Uterus (tissue), 3 donors: ENCODE measurements at regions not wholly inside any gene's neighbourhood (a gene's known extent, or its start where the extent isn't known, plus 50 kb on each side); places are given as distances from the start of the nearest gene placed in this dataset.

Source experiments
- DNase-seq, 2 donors: peaks; one replicate each; pipeline ENCODE4 v3.0.0-alpha.2; 2019 to 2020
- H3K27ac ChIP-seq, 2 donors: fragments of 200-600 bp; sonication (generic); 1 replicate in 1 of 2; 2 replicates in 1 of 2; pipeline ENCODE4 v1.5.1; 2016 to 2018
- H3K27me3 ChIP-seq, 2 donors: fragments of 200-600 bp; sonication (generic); one replicate each; pipeline ENCODE4 v1.5.1; 2018 to 2019; ENCODE audit warnings: control low read depth in 1 of 2
- H3K36me3 ChIP-seq, 2 donors: fragments of 200-600 bp; sonication (generic); one replicate each; pipeline ENCODE4 v1.5.1; 2019; ENCODE audit warnings: control low read depth in 1 of 2
- H3K4me1 ChIP-seq, 2 donors: fragments of 200-600 bp; sonication (generic); one replicate each; pipeline ENCODE4 v1.5.1; 2018 to 2019; ENCODE audit warnings: control low read depth in 1 of 2
- H3K4me3 ChIP-seq, 2 donors: fragments of 200-600 bp; sonication (generic); 1 replicate in 1 of 2; 2 replicates in 1 of 2; pipeline ENCODE4 v1.5.1; 2018 to 2019; ENCODE audit warnings: mild to moderate bottlenecking in 1 of 2
- H3K9me3 ChIP-seq, 2 donors: fragments of 200-600 bp; sonication (generic); one replicate each; pipeline ENCODE4 v1.5.1; 2019; ENCODE audit warnings: control low read depth in 1 of 2
- POLR2A ChIP-seq, 2 donors: fragments of 450-650 bp; IDR thresholded peaks; one replicate each; pipeline ENCODE4 v1.6.1; 2016; ENCODE audit warnings: antibody characterized with exemption in 2 of 2, mild to moderate bottlenecking in 1 of 2, moderate library complexity in 1 of 2
- intact Hi-C: fragments of 100-400 bp; cut with DNase I; formaldehyde crosslinking; loops from one replicate; pipeline ENCODE4 v1.15.1; 2023; ENCODE audit warnings: low total_unique reads
- TF ChIP-seq, protein P1 (sequence below), 4 experiments: fragments of 200-600 bp in 2 of 4; fragments of 450-650 bp in 2 of 4; sonication (generic) in 2 of 4; IDR thresholded peaks; one replicate each; pipeline ENCODE4 v1.5.1; 2016 to 2019; ENCODE audit warnings: antibody characterized with exemption in 4 of 4, mild to moderate bottlenecking in 2 of 4, moderate library complexity in 1 of 4
- donor health status: DM: yes; HTN: yes; CAD: no.

GRCh38 chr1:37127254-37127748 lies 93.0 kb upstream of the GRIK3 start:
- intact Hi-C loops, result no loop called here
- no peaks in the 10 kb centered on the region for H3K36me3 ChIP-seq
- no peaks in the 10 kb centered on the region for H3K27me3 ChIP-seq
- no peak for DNase-seq
- H3K27ac ChIP-seq, result no peak overlapping the region
- H3K4me1 ChIP-seq, result no peaks in the 10 kb centered on the region
- TF ChIP-seq, protein P1, sequence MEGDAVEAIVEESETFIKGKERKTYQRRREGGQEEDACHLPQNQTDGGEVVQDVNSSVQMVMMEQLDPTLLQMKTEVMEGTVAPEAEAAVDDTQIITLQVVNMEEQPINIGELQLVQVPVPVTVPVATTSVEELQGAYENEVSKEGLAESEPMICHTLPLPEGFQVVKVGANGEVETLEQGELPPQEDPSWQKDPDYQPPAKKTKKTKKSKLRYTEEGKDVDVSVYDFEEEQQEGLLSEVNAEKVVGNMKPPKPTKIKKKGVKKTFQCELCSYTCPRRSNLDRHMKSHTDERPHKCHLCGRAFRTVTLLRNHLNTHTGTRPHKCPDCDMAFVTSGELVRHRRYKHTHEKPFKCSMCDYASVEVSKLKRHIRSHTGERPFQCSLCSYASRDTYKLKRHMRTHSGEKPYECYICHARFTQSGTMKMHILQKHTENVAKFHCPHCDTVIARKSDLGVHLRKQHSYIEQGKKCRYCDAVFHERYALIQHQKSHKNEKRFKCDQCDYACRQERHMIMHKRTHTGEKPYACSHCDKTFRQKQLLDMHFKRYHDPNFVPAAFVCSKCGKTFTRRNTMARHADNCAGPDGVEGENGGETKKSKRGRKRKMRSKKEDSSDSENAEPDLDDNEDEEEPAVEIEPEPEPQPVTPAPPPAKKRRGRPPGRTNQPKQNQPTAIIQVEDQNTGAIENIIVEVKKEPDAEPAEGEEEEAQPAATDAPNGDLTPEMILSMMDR (IDR thresholded peaks at IDR 0.05), result no peak
- no peak for TF ChIP-seq POLR2A (IDR thresholded peaks at IDR 0.05)
- no peak overlapping the region for H3K4me3 ChIP-seq
- H3K9me3 ChIP-seq, result no peaks in the 10 kb centered on the region

DNA sequence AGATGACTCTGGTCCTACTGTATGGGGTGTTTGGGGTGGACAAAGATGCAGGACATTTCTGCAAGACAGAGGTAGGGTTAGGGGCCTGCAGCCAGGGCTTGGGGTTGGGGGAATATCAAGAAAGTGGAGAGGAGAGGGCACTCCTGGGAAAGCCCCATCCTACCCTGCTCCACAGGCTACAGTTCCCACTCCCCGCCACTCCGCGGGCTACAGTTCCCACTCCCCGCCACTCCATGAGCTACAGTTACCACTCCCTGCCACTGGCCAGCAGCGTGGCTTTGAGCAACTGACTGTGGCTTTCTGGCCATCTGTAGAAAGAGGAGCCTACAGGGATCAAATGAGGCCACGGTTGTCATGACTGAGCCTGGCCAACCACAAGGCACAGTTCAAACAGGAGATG lies 93.8 kb upstream of the GRIK3 start:
- DNase-seq, result no peak
- Histone ChIP-seq H3K27ac (no peak overlapping the region), H3K36me3 (no peaks in the 10 kb centered on the region), H3K4me3 (no peak overlapping the region), H3K4me1 (no peaks in the 10 kb centered on the region), H3K27me3 (no peaks in the 10 kb centered on the region), H3K9me3 (no peaks in the 10 kb centered on the region)
- intact Hi-C loops, result no loop called here
- TF ChIP-seq POLR2A (IDR thresholded peaks at IDR 0.05), result no peak
- TF ChIP-seq, protein P1 (IDR thresholded peaks at IDR 0.05), result no peak

GRCh38 chr1:37130221-37130948 lies 96.1 kb upstream of the GRIK3 start:
- intact Hi-C loops, result no loop called here
- Histone ChIP-seq H3K27me3 (no peaks in the 10 kb centered on the region), H3K36me3 (no peaks in the 10 kb centered on the region), H3K4me1 (no peaks in the 10 kb centered on the region), H3K4me3 (no peak overlapping the region), H3K9me3 (no peaks in the 10 kb centered on the region), H3K27ac (no peak overlapping the region)
- no peak for DNase-seq
- TF ChIP-seq POLR2A (IDR thresholded peaks at IDR 0.05), result no peak
- TF ChIP-seq, protein P1 (IDR thresholded peaks at IDR 0.05), result no peak

GRCh38 chr1:37131281-37131680 lies 97.0 kb upstream of the GRIK3 start:
- Histone ChIP-seq H3K27me3 (no peaks in the 10 kb centered on the region), H3K36me3 (no peaks in the 10 kb centered on the region), H3K9me3 (no peaks in the 10 kb centered on the region), H3K4me3 (no peak overlapping the region), H3K27ac (no peak overlapping the region), H3K4me1 (no peaks in the 10 kb centered on the region)
- TF ChIP-seq, protein P1 (IDR thresholded peaks at IDR 0.05), result no peak
- intact Hi-C loops, result no loop called here
- DNase-seq, result no peak

GRCh38 chr1:37133276-37134145 lies 99.2 kb upstream of the GRIK3 start:
- TF ChIP-seq, protein P1 (IDR thresholded peaks at IDR 0.05), result no peak
- no peak for TF ChIP-seq POLR2A (IDR thresholded peaks at IDR 0.05)
- intact Hi-C loops, result no loop called here
- H3K36me3 ChIP-seq, result no peaks in the 10 kb centered on the region
- no peaks in the 10 kb centered on the region for H3K9me3 ChIP-seq
- DNase-seq, result no peak
- H3K27ac ChIP-seq, result no peak overlapping the region
- no peak overlapping the region for H3K4me3 ChIP-seq
- H3K4me1 ChIP-seq, result no peaks in the 10 kb centered on the region
- H3K27me3 ChIP-seq, result no peaks in the 10 kb centered on the region
